CD14-positive monocyte (primary cell): ENCODE measurements at regions not wholly inside any gene's neighbourhood (a gene's known extent, or its start where the extent isn't known, plus 50 kb on each side); places are given as distances from the start of the nearest gene placed in this dataset.

Experiments
- DNase-seq, 3 donors: peaks; one replicate each; pipeline ENCODE4 v3.0.0-alpha.2; 2011 to 2022
- H2AFZ ChIP-seq: 2 replicates; pipeline ENCODE4 v1.6.0; 2012; ENCODE audit warnings: mild to moderate bottlenecking, low read depth, low read length, inconsistent platforms; ENCODE audit not compliant: insufficient read depth, poor library complexity, severe bottlenecking
- H3K27ac ChIP-seq, 2 donors: 1 replicate in 1 of 2; 2 replicates in 1 of 2; pipeline ENCODE4 v1.5.1; 2012 to 2013; ENCODE audit warnings: low read length in 2 of 2, control low read depth in 1 of 2, inconsistent platforms in 1 of 2, low read depth in 1 of 2, mild to moderate bottlenecking in 1 of 2
- H3K27me3 ChIP-seq, 2 donors: one replicate each; pipeline versions ENCODE4 v1.6.0 to v1.6.1; 2011 to 2013; ENCODE audit warnings: low read length in 2 of 2; ENCODE audit not compliant: control insufficient read depth in 2 of 2, insufficient read depth in 2 of 2
- H3K36me3 ChIP-seq, 2 donors: replicated peaks in 1 of 2; 1 replicate in 1 of 2; 2 replicates in 1 of 2; pipeline versions ENCODE4 v1.5.1 to v1.6.1; 2012 to 2013; ENCODE audit warnings: low read length in 2 of 2, control low read depth in 1 of 2, inconsistent platforms in 1 of 2, mild to moderate bottlenecking in 1 of 2; ENCODE audit not compliant: insufficient read depth in 2 of 2, control insufficient read depth in 1 of 2
- H3K4me1 ChIP-seq, 2 donors: 1 replicate in 1 of 2; 2 replicates in 1 of 2; pipeline versions ENCODE4 v1.5.1 to v1.6.1; 2012 to 2013; ENCODE audit warnings: low read length in 2 of 2, control low read depth in 1 of 2, inconsistent platforms in 1 of 2, mild to moderate bottlenecking in 1 of 2, moderate library complexity in 1 of 2; ENCODE audit not compliant: insufficient read depth in 2 of 2, control insufficient read depth in 1 of 2
- H3K4me2 ChIP-seq: replicated peaks from 2 replicates; pipeline ENCODE3; 2012; ENCODE audit warnings: low read length, moderate library complexity, mild to moderate bottlenecking; ENCODE audit not compliant: poor library complexity, severe bottlenecking; ENCODE audit errors: extremely low read depth
- H3K4me3 ChIP-seq, 3 experiments: fragments of 200-600 bp in 1 of 3; sonication (generic) in 1 of 3; replicated peaks in 1 of 3; 1 replicate in 2 of 3; 2 replicates in 1 of 3; pipeline ENCODE4 v1.5.1; 2011 to 2013; ENCODE audit warnings: low read length in 3 of 3, mild to moderate bottlenecking in 3 of 3, control low read depth in 2 of 3, low read depth in 2 of 3, inconsistent platforms in 1 of 3, moderate library complexity in 1 of 3
- H3K79me2 ChIP-seq: 2 replicates; pipeline ENCODE4 v1.6.0; 2012; ENCODE audit warnings: mild to moderate bottlenecking, control low read depth, inconsistent platforms, low read length, moderate library complexity; ENCODE audit not compliant: insufficient read depth
- H3K9ac ChIP-seq: 2 replicates; pipeline ENCODE4 v1.6.0; 2017; ENCODE audit warnings: low read length, mild to moderate bottlenecking; ENCODE audit not compliant: insufficient read depth, poor library complexity, severe bottlenecking
- H3K9me3 ChIP-seq, 2 donors: replicated peaks in 1 of 2; 1 replicate in 1 of 2; 2 replicates in 1 of 2; pipeline versions ENCODE4 v1.5.1 to v1.6.1; 2012 to 2013; ENCODE audit warnings: low read length in 2 of 2, control low read depth in 1 of 2; ENCODE audit not compliant: control insufficient read depth in 1 of 2, insufficient read depth in 1 of 2
- H4K20me1 ChIP-seq: 2 replicates; pipeline ENCODE4 v1.6.0; 2012; ENCODE audit warnings: mild to moderate bottlenecking, low read length, control low read depth, moderate library complexity; ENCODE audit not compliant: insufficient read depth
- H3K27ac Mint-ChIP-seq, 7 donors: one replicate each; pipeline ENCODE4 v1.8.0; 2020; ENCODE audit warnings: mild to moderate bottlenecking in 7 of 7, mixed read lengths in 7 of 7, moderate library complexity in 6 of 7, inconsistent platforms in 2 of 7
- H3K27me3 Mint-ChIP-seq, 3 donors: one replicate each; pipeline ENCODE4 v1.8.0; 2021 to 2022; ENCODE audit warnings: low read depth in 3 of 3, mild to moderate bottlenecking in 3 of 3, mixed read lengths in 3 of 3, moderate library complexity in 3 of 3, inconsistent platforms in 1 of 3
- H3K36me3 Mint-ChIP-seq, 2 donors: one replicate each; pipeline ENCODE4 v1.8.0; 2020; ENCODE audit warnings: mixed read lengths in 2 of 2, inconsistent platforms in 1 of 2, mild to moderate bottlenecking in 1 of 2
- H3K4me1 Mint-ChIP-seq: one replicate; pipeline ENCODE4 v1.8.0; 2020; ENCODE audit warnings: mild to moderate bottlenecking, mixed read lengths
- H3K4me3 Mint-ChIP-seq, 2 donors: one replicate each; pipeline ENCODE4 v1.8.0; 2020; ENCODE audit warnings: mild to moderate bottlenecking in 2 of 2, mixed read lengths in 2 of 2, moderate library complexity in 1 of 2
- H3K9me3 Mint-ChIP-seq, 7 donors: one replicate each; pipeline ENCODE4 v1.8.0; 2020 to 2022; ENCODE audit warnings: mixed read lengths in 7 of 7, mild to moderate bottlenecking in 6 of 7, moderate library complexity in 6 of 7, inconsistent platforms in 2 of 7
- WGBS: methylation state at CpG from one replicate; pipeline ENCODE4 v1.1.5; 2013; ENCODE audit warnings: missing lambda C conversion rate; ENCODE audit not compliant: insufficient coverage; 5-methylcytosine and 5-hydroxymethylcytosine counted together
- intact Hi-C, 2 donors: fragments of 100-400 bp; cut with micrococcal nuclease; formaldehyde crosslinking; loops; one replicate each; pipeline versions ENCODE4 v1.15.0 to v1.15.1; 2023
- TF ChIP-seq, protein P1 (sequence below): fragments of 200-600 bp; IDR thresholded peaks from one replicate; pipeline ENCODE4 v1.8.0; 2022; ENCODE audit warnings: antibody characterized with exemption, mild to moderate bottlenecking

DNA sequence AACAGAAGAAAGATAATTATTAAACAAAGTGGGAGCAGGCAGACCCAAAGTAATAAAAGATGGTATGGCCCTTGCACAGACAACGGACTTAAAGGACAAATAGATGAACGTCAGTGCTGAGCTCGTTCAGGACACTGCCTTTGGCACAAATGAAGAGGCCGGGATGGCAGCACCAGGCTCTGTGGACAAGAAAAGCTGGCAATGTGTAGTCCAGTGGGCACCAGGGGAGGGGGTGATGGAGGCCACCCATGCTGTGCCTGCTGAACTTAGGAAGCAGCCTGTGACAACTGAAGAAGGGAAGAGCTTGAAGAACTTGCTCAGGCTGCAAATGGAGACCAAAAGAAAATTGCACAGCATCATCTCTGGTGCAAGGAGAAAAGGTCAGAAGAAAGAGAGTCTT is 131.0 kb downstream of the ANKRD60 start:
- H3K27ac Mint-ChIP-seq: no peak overlapping the region
- intact Hi-C loops: no loop called here
- Histone ChIP-seq H3K9me3 (no peaks in the 10 kb centered on the region), H4K20me1 (no peaks in the 10 kb centered on the region), H3K4me1 (no peaks in the 10 kb centered on the region), H3K4me3 (no peak overlapping the region), H3K79me2 (no peaks in the 10 kb centered on the region), H3K36me3 (no peaks in the 10 kb centered on the region), H3K9ac (no peak overlapping the region), H3K27ac (no peak overlapping the region), H3K4me2 (no peak overlapping the region), H2AFZ (no peak overlapping the region), H3K27me3 (peaks cover 0 to 6% of the 10 kb centered on the region in 2 donors)
- H3K9me3 Mint-ChIP-seq: peaks cover 0 to 1% (median 0%) of the 10 kb centered on the region in 7 donors
- no peaks in the 10 kb centered on the region for H3K4me1 Mint-ChIP-seq
- no peaks in the 10 kb centered on the region for H3K36me3 Mint-ChIP-seq
- H3K4me3 Mint-ChIP-seq: no peak overlapping the region
- TF ChIP-seq, protein P1, sequence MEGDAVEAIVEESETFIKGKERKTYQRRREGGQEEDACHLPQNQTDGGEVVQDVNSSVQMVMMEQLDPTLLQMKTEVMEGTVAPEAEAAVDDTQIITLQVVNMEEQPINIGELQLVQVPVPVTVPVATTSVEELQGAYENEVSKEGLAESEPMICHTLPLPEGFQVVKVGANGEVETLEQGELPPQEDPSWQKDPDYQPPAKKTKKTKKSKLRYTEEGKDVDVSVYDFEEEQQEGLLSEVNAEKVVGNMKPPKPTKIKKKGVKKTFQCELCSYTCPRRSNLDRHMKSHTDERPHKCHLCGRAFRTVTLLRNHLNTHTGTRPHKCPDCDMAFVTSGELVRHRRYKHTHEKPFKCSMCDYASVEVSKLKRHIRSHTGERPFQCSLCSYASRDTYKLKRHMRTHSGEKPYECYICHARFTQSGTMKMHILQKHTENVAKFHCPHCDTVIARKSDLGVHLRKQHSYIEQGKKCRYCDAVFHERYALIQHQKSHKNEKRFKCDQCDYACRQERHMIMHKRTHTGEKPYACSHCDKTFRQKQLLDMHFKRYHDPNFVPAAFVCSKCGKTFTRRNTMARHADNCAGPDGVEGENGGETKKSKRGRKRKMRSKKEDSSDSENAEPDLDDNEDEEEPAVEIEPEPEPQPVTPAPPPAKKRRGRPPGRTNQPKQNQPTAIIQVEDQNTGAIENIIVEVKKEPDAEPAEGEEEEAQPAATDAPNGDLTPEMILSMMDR: no peak
- 82% methylated on average over 4 of the region's 4 CpGs for WGBS
- H3K27me3 Mint-ChIP-seq: peaks cover 2 to 8% (median 5%) of the 10 kb centered on the region in 3 donors
- no peak for DNase-seq

DNA sequence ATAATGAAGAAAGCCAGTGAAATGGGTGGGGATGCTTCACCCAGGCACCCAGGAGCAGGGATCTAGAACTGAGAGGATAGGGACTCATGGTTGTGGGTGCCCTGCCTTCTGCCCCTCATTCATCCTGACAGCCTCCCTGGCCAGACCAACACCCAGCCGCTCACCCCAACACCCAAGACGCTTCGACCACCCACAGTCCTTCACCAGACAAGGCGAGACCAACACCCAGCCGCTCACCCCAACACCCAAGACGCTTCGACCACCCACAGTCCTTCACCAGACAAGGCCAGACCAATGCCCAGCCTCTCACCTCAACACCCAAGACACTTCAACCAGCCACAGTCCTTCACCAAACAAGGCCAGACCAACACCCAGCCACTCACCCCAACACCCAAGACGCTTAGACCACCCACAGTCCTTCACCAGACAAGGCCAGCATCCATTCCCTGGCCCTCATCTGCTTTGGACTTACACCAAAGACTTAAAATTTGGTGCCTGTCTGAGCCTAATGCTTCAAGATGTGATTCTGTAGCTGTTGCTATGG is 131.5 kb downstream of the ANKRD60 start:
- H3K27me3 ChIP-seq: peaks cover 0 to 6% of the 10 kb centered on the region in 2 donors
- Mint-ChIP-seq H3K36me3 (no peaks in the 10 kb centered on the region), H3K4me1 (no peaks in the 10 kb centered on the region), H3K27ac (no peak overlapping the region), H3K27me3 (peaks cover 2 to 8% (median 3%) of the 10 kb centered on the region in 3 donors), H3K4me3 (no peak overlapping the region), H3K9me3 (peaks cover 0 to 1% (median 0%) of the 10 kb centered on the region in 7 donors)
- H3K36me3 ChIP-seq: no peaks in the 10 kb centered on the region
- H2AFZ ChIP-seq: no peak overlapping the region
- H3K27ac ChIP-seq: no peak overlapping the region
- 77% methylated on average over 7 of the region's 8 CpGs for WGBS
- no peaks in the 10 kb centered on the region for H3K9me3 ChIP-seq
- H4K20me1 ChIP-seq: no peaks in the 10 kb centered on the region
- H3K4me3 ChIP-seq: no peak overlapping the region
- no peak overlapping the region for H3K9ac ChIP-seq
- no peaks in the 10 kb centered on the region for H3K79me2 ChIP-seq
- H3K4me2 ChIP-seq: no peak overlapping the region
- intact Hi-C loops: no loop called here
- DNase-seq: no peak
- H3K4me1 ChIP-seq: no peaks in the 10 kb centered on the region
- TF ChIP-seq, protein P1: no peak
